H9 (cell line): ENCODE measurements at regions not wholly inside any gene's neighbourhood (a gene's known extent, or its start where the extent isn't known, plus 50 kb on each side); places are given as distances from the start of the nearest gene placed in this dataset.

Source experiments
- DNase-seq: peaks from one replicate; pipeline ENCODE4 v3.0.0-alpha.2; 2017
- H2AFZ ChIP-seq: one replicate; pipeline ENCODE4 v1.6.1; 2013; ENCODE audit warnings: mild to moderate bottlenecking, low read length, control low read depth, moderate library complexity
- H2AK5ac ChIP-seq: 2 replicates; pipeline ENCODE4 v1.6.1; 2013; ENCODE audit warnings: low read length, control low read depth, mixed read lengths; ENCODE audit not compliant: insufficient read length
- H2BK120ac ChIP-seq: one replicate; pipeline ENCODE4 v1.6.1; 2013; ENCODE audit warnings: low read depth, mild to moderate bottlenecking, low read length, control low read depth, inconsistent platforms; ENCODE audit not compliant: poor library complexity, severe bottlenecking
- H2BK12ac ChIP-seq: 2 replicates; pipeline ENCODE4 v1.6.1; 2013; ENCODE audit warnings: low read length, control low read depth, mixed read lengths, low read depth; ENCODE audit not compliant: insufficient read length
- H2BK15ac ChIP-seq: 2 replicates; pipeline ENCODE4 v1.6.1; 2013; ENCODE audit warnings: low read depth, low read length, control low read depth
- H2BK20ac ChIP-seq: one replicate; pipeline ENCODE4 v1.6.1; 2013; ENCODE audit warnings: low read depth, mild to moderate bottlenecking, low read length, control low read depth, inconsistent platforms; ENCODE audit not compliant: poor library complexity, severe bottlenecking
- H2BK5ac ChIP-seq: 2 replicates; pipeline ENCODE4 v1.6.1; 2013; ENCODE audit warnings: low read length, control low read depth, mixed read lengths; ENCODE audit not compliant: insufficient read length
- H3K14ac ChIP-seq: 2 replicates; pipeline ENCODE4 v1.6.1; 2013; ENCODE audit warnings: low read length, control low read depth; ENCODE audit not compliant: insufficient read depth
- H3K18ac ChIP-seq: 2 replicates; pipeline ENCODE4 v1.6.1; 2013; ENCODE audit warnings: low read depth, mild to moderate bottlenecking, mixed read lengths, low read length, control low read depth; ENCODE audit not compliant: insufficient read length
- H3K23ac ChIP-seq: 2 replicates; pipeline ENCODE4 v1.6.1; 2013; ENCODE audit warnings: low read length, control low read depth, mixed read lengths, low read depth; ENCODE audit not compliant: insufficient read length
- H3K23me2 ChIP-seq: 2 replicates; pipeline ENCODE4 v1.6.1; 2013; ENCODE audit warnings: low read depth, mild to moderate bottlenecking, mixed read lengths, low read length, control low read depth; ENCODE audit not compliant: insufficient read length, poor library complexity, severe bottlenecking
- H3K27ac ChIP-seq: 2 replicates; pipeline ENCODE4 v1.5.1; 2013; ENCODE audit warnings: low read length, control low read depth, mixed read lengths, low read depth; ENCODE audit not compliant: insufficient read length
- H3K27me3 ChIP-seq: 2 replicates; pipeline ENCODE4 v1.6.1; 2013; ENCODE audit warnings: low read length, control low read depth, inconsistent platforms; ENCODE audit not compliant: insufficient read depth
- H3K4ac ChIP-seq: 2 replicates; pipeline ENCODE4 v1.6.1; 2013; ENCODE audit warnings: low read depth, mild to moderate bottlenecking, control low read depth, inconsistent platforms, low read length, moderate library complexity
- H3K4me1 ChIP-seq: 2 replicates; pipeline ENCODE4 v1.6.1; 2013; ENCODE audit warnings: low read length, control low read depth, inconsistent platforms; ENCODE audit not compliant: insufficient read depth
- H3K4me2 ChIP-seq: 2 replicates; pipeline ENCODE4 v1.6.1; 2013; ENCODE audit warnings: low read length, control low read depth, mixed read lengths; ENCODE audit not compliant: insufficient read length, insufficient read depth
- H3K56ac ChIP-seq: 2 replicates; pipeline ENCODE4 v1.6.1; 2013; ENCODE audit warnings: low read depth, mild to moderate bottlenecking, mixed read lengths, low read length, control low read depth; ENCODE audit not compliant: insufficient read length
- H3K79me1 ChIP-seq: 2 replicates; pipeline ENCODE4 v1.6.1; 2013; ENCODE audit warnings: low read depth, mild to moderate bottlenecking, moderate library complexity, low read length, control low read depth, inconsistent platforms; ENCODE audit not compliant: insufficient read depth, poor library complexity, severe bottlenecking
- H3K79me2 ChIP-seq: 2 replicates; pipeline ENCODE4 v1.6.1; 2013; ENCODE audit warnings: low read length, control low read depth, inconsistent platforms; ENCODE audit not compliant: insufficient read depth
- H3K9ac ChIP-seq: 2 replicates; pipeline ENCODE4 v1.6.1; 2013; ENCODE audit warnings: low read length, control low read depth, mixed read lengths; ENCODE audit not compliant: insufficient read length; ENCODE audit errors: extremely low read depth
- H3K9me3 ChIP-seq: one replicate; pipeline ENCODE4 v1.6.1; 2013; ENCODE audit warnings: low read depth, low read length, inconsistent platforms; ENCODE audit not compliant: control insufficient read depth
- H3T11ph ChIP-seq: one replicate; pipeline ENCODE4 v1.6.1; 2013; ENCODE audit warnings: mild to moderate bottlenecking, low read length, control low read depth, inconsistent platforms
- H4K20me1 ChIP-seq: one replicate; pipeline ENCODE4 v1.6.1; 2013; ENCODE audit not compliant: control insufficient read depth, insufficient read length, insufficient read depth
- H4K5ac ChIP-seq: 2 replicates; pipeline ENCODE4 v1.6.1; 2013; ENCODE audit warnings: low read depth, mild to moderate bottlenecking, mixed read lengths, low read length, control low read depth; ENCODE audit not compliant: insufficient read length
- H4K8ac ChIP-seq: replicated peaks from 2 replicates; pipeline ENCODE4 v1.6.1; 2013; ENCODE audit warnings: low read length, control low read depth, mixed read lengths, low read depth; ENCODE audit not compliant: insufficient read length
- H4K91ac ChIP-seq: 2 replicates; pipeline ENCODE4 v1.6.1; 2013; ENCODE audit warnings: low read depth, mild to moderate bottlenecking, moderate library complexity, mixed read lengths, low read length, control low read depth; ENCODE audit not compliant: insufficient read length
- H3K27ac Mint-ChIP-seq, 3 experiments: 2 replicates in 2 of 3; 3 replicates in 1 of 3; pipeline ENCODE4 v1.8.0; 2020 to 2021; ENCODE audit warnings: mixed read lengths in 3 of 3, mild to moderate bottlenecking in 1 of 3, moderate library complexity in 1 of 3
- H3K27me3 Mint-ChIP-seq: 2 replicates; pipeline ENCODE4 v1.8.0; 2021; ENCODE audit warnings: low read depth, mild to moderate bottlenecking, moderate library complexity, mixed read lengths
- H3K36me3 Mint-ChIP-seq, 3 experiments: 2 replicates in 2 of 3; 3 replicates in 1 of 3; pipeline ENCODE4 v1.8.0; 2020 to 2021; ENCODE audit warnings: low read depth in 3 of 3, mixed read lengths in 3 of 3; ENCODE audit not compliant: insufficient read depth in 1 of 3
- H3K4me1 Mint-ChIP-seq, 2 experiments: 2 replicates each; pipeline ENCODE4 v1.8.0; 2020; ENCODE audit warnings: mixed read lengths in 2 of 2
- H3K4me3 Mint-ChIP-seq, 2 experiments: 2 replicates in 1 of 2; 3 replicates in 1 of 2; pipeline ENCODE4 v1.8.0; 2020 to 2021; ENCODE audit warnings: mild to moderate bottlenecking in 2 of 2, mixed read lengths in 2 of 2, moderate library complexity in 1 of 2
- H3K9me3 Mint-ChIP-seq, 2 experiments: 2 replicates in 1 of 2; 3 replicates in 1 of 2; pipeline ENCODE4 v1.8.0; 2020; ENCODE audit warnings: mild to moderate bottlenecking in 2 of 2, mixed read lengths in 2 of 2, moderate library complexity in 1 of 2
- WGBS: extraction: QIAGEN DNeasy Blood & Tissue Kit; methylation state at CpG from one replicate; pipeline ENCODE4 v1.1.7; 2013; ENCODE audit warnings: missing lambda C conversion rate, low lambda C conversion rate, mixed read lengths; ENCODE audit not compliant: insufficient read length; ENCODE audit errors: extremely low coverage; 5-methylcytosine and 5-hydroxymethylcytosine counted together
- TF ChIP-seq, protein P1 (sequence below): fragments of 200-600 bp; sonication (generic); conservative IDR thresholded peaks from 3 replicates; pipeline ENCODE4 v1.8.0; 2021; ENCODE audit warnings: antibody characterized with exemption, mild to moderate bottlenecking

DNA sequence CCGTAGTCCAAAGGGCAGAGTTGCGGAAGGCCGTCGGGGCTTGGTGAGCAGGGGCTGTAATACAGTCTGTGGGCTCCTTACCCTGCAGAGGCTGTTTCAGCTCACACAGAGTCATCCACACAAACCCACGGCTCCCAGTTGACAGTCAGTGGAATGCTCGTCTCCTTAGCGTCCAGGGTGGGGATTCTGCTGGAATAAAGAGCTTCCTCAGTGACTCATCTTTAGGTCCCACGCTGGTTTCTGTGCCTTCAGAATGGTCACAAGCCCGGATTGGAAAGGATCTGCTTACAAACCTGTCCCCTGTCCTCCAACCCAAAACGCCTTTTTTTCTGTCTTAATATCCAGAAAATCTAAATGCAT, 201.3 kb upstream of the TPM1 start:
- H3K9me3 ChIP-seq, result no peaks in the 10 kb centered on the region
- H2BK12ac ChIP-seq, result no peak overlapping the region
- no peak overlapping the region for H3K18ac ChIP-seq
- H3K27me3 Mint-ChIP-seq, result no peaks in the 10 kb centered on the region; the same call in 1 of the 2 replicates
- no peaks in the 10 kb centered on the region for H3K9me3 Mint-ChIP-seq
- H3K4me1 ChIP-seq, result 0 out of 2 replicates have a peak, but pooled peaks cover 3% of the 10 kb centered on the region
- H3K56ac ChIP-seq, result no peak overlapping the region
- peaks cover 19 to 22% of the 10 kb centered on the region in 2 experiments for H3K4me1 Mint-ChIP-seq
- H3K79me1 ChIP-seq, result no peaks in the 10 kb centered on the region
- H3K27ac Mint-ChIP-seq, result peak overlapping the region in 1 of 3 experiments; percentile 38; a peak in 3 of 7 replicates
- H2BK15ac ChIP-seq, result no peak overlapping the region
- H4K20me1 ChIP-seq, result no peaks in the 10 kb centered on the region
- H3K4me3 Mint-ChIP-seq, result no peak overlapping the region
- H4K91ac ChIP-seq, result no peak overlapping the region
- no peak overlapping the region for H3T11ph ChIP-seq
- no peak overlapping the region for H3K9ac ChIP-seq
- DNase-seq, result no peak
- H2BK5ac ChIP-seq, result no peak overlapping the region
- H2BK20ac ChIP-seq, result no peak overlapping the region
- no peaks in the 10 kb centered on the region for H3K79me2 ChIP-seq
- H4K8ac ChIP-seq, result no peak overlapping the region
- no peaks in the 10 kb centered on the region for H3K23me2 ChIP-seq
- no CpG with 5 or more reads among the region's 10 CpGs for WGBS
- H3K36me3 Mint-ChIP-seq, result peaks cover 6 to 10% (median 7%) of the 10 kb centered on the region in 3 experiments; a peak in 6 of 7 replicates
- H4K5ac ChIP-seq, result no peak overlapping the region
- no peak overlapping the region for H2BK120ac ChIP-seq
- no peak overlapping the region for H2AFZ ChIP-seq
- TF ChIP-seq, protein P1, sequence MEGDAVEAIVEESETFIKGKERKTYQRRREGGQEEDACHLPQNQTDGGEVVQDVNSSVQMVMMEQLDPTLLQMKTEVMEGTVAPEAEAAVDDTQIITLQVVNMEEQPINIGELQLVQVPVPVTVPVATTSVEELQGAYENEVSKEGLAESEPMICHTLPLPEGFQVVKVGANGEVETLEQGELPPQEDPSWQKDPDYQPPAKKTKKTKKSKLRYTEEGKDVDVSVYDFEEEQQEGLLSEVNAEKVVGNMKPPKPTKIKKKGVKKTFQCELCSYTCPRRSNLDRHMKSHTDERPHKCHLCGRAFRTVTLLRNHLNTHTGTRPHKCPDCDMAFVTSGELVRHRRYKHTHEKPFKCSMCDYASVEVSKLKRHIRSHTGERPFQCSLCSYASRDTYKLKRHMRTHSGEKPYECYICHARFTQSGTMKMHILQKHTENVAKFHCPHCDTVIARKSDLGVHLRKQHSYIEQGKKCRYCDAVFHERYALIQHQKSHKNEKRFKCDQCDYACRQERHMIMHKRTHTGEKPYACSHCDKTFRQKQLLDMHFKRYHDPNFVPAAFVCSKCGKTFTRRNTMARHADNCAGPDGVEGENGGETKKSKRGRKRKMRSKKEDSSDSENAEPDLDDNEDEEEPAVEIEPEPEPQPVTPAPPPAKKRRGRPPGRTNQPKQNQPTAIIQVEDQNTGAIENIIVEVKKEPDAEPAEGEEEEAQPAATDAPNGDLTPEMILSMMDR, result no peak
- H3K27me3 ChIP-seq, result no peaks in the 10 kb centered on the region
- H3K27ac ChIP-seq, result no peak overlapping the region
- H3K4me2 ChIP-seq, result no peak overlapping the region
- H3K23ac ChIP-seq, result no peak overlapping the region
- H3K4ac ChIP-seq, result no peak overlapping the region
- no peak overlapping the region for H3K14ac ChIP-seq
- no peak overlapping the region for H2AK5ac ChIP-seq
